Panc1 (cell line): ENCODE measurements at regions not wholly inside any gene's neighbourhood (a gene's known extent, or its start where the extent isn't known, plus 50 kb on each side); places are given as distances from the start of the nearest gene placed in this dataset.

Experiments used
- ATAC-seq: fragments of 200-7000 bp; cut with Tn5 transposase; 2 replicates; pipeline ENCODE4 v1.9.1; 2020; ENCODE audit warnings: mild to moderate bottlenecking, moderate library complexity
- BruUV-seq: library from RNA; stranded (reverse); fragments of 400-500 nt; replicated peaks from 2 replicates; lab custom pipeline; 2021; lab: Mats Ljungman, UMichigan
- CTCF ChIA-PET: fragments of 300-600 bp; sonication (Branson Sonifier 250); formaldehyde crosslinking; loops from one replicate; lab custom pipeline; 2022; ENCODE audit warnings: antibody characterized with exemption; lab: Charles Lee
- POLR2A ChIA-PET: fragments of 300-600 bp; sonication (Branson Sonifier 250); formaldehyde crosslinking; loops from one replicate; lab custom pipeline; 2022; ENCODE audit warnings: antibody characterized with exemption; lab: Charles Lee
- DNase-seq: peaks from one replicate; pipeline ENCODE4 v3.0.0-alpha.2; 2010; ENCODE audit warnings: low read depth, low spot score
- H3K27ac ChIP-seq: 2 replicates; pipeline ENCODE4 v1.5.1; 2011; ENCODE audit warnings: mild to moderate bottlenecking, low read length, inconsistent platforms
- H3K27me3 ChIP-seq: fragments of 200-500 bp; sonication (Bioruptor generic); 2 replicates; pipeline ENCODE4 v1.6.0; 2014; ENCODE audit warnings: low read length, inconsistent platforms; ENCODE audit not compliant: control insufficient read depth, insufficient read depth
- H3K36me3 ChIP-seq: fragments of 200-500 bp; sonication (Bioruptor generic); 2 replicates; pipeline ENCODE4 v1.5.1; 2014; ENCODE audit warnings: inconsistent platforms, mild to moderate bottlenecking, low read length, moderate library complexity; ENCODE audit not compliant: control insufficient read depth, insufficient read depth
- H3K4me1 ChIP-seq: 2 replicates; pipeline ENCODE4 v1.5.1; 2011; ENCODE audit warnings: inconsistent platforms, mild to moderate bottlenecking, low read length, moderate library complexity; ENCODE audit not compliant: control insufficient read depth, insufficient read depth
- H3K4me3 ChIP-seq, 2 experiments: 2 replicates each; pipeline ENCODE4 v1.5.1; 2011 to 2012; ENCODE audit warnings: low read depth in 2 of 2, low read length in 2 of 2, mild to moderate bottlenecking in 2 of 2, inconsistent platforms in 1 of 2, moderate library complexity in 1 of 2
- H3K9me3 ChIP-seq: fragments of 200-500 bp; sonication (Bioruptor generic); 2 replicates; pipeline ENCODE4 v1.5.1; 2014; ENCODE audit warnings: low read depth, mild to moderate bottlenecking, inconsistent platforms, low read length, moderate library complexity; ENCODE audit not compliant: control insufficient read depth, insufficient read depth
- POLR2AphosphoS5 ChIP-seq: IDR thresholded peaks from 2 replicates; pipeline ENCODE4 v1.6.1; 2012; ENCODE audit warnings: mild to moderate bottlenecking, low read depth, low read length, moderate library complexity
- SIN3A ChIP-seq: IDR thresholded peaks from 2 replicates; pipeline ENCODE4 v1.6.1; 2012; ENCODE audit warnings: low read depth, mild to moderate bottlenecking, low read length, moderate library complexity, borderline replicate concordance; ENCODE audit not compliant: insufficient read depth
- TCF7L2 ChIP-seq: IDR thresholded peaks from 2 replicates; pipeline ENCODE4 v1.6.1; 2011; ENCODE audit warnings: mild to moderate bottlenecking, low read depth, low read length, inconsistent platforms
- in situ Hi-C: cut with HindIII; loops from 2 replicates; pipeline ENCODE4 v1.10.0; 2016; ENCODE audit warnings: low sequenced_read_pairs, low pct_unique_long_range_greater_than_20kb
- intact Hi-C: fragments of 100-400 bp; cut with micrococcal nuclease; formaldehyde crosslinking; loops from one replicate; pipeline ENCODE4 v1.10.0; 2022; ENCODE audit not compliant: unreplicated experiment
- TF ChIP-seq, protein P1 (sequence below), 2 experiments: IDR thresholded peaks; 2 replicates each; pipeline ENCODE4 v1.6.1; 2011 to 2012; ENCODE audit warnings: low read depth in 2 of 2, control low read depth in 1 of 2, low read length in 1 of 2, mild to moderate bottlenecking in 1 of 2, moderate library complexity in 1 of 2; ENCODE audit not compliant: insufficient read depth in 1 of 2
- TF ChIP-seq, protein P2 (sequence below): fragments of 450-650 bp; IDR thresholded peaks from 2 replicates; pipeline ENCODE4 v1.5.1; 2017; ENCODE audit warnings: mild to moderate bottlenecking

DNA sequence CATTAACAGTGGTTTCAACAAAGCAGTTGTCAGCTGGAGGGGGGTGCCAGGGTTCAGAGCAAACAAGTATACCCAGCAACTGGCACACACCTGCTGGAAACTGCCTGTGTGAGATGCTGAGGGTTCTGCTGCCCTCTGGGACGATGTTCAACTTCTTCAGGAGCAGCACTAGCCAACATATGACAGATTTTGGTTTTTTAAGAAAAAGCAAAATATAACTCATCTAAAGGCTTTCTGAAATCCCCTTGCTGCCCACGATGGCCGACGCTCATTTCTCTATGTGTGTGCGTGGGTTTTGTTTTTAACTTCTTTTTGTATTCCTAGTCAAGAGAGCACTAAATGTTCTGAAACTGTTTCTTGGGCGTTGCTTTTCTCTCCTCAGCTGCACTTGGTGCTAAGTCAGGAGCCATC lies 79.9 kb downstream of the MRPL57 start:
- Histone ChIP-seq H3K36me3 (no peaks in the 10 kb centered on the region), H3K4me1 (no peaks in the 10 kb centered on the region), H3K9me3 (no peaks in the 10 kb centered on the region), H3K4me3 (no peak overlapping the region), H3K27ac (no peak overlapping the region), H3K27me3 (no peaks in the 10 kb centered on the region)
- CTCF ChIA-PET: no interaction called here
- in situ Hi-C loops (no loop called here), intact Hi-C loops (no loop called here)
- no TSS peak for BruUV-seq
- TF ChIP-seq, protein P1, sequence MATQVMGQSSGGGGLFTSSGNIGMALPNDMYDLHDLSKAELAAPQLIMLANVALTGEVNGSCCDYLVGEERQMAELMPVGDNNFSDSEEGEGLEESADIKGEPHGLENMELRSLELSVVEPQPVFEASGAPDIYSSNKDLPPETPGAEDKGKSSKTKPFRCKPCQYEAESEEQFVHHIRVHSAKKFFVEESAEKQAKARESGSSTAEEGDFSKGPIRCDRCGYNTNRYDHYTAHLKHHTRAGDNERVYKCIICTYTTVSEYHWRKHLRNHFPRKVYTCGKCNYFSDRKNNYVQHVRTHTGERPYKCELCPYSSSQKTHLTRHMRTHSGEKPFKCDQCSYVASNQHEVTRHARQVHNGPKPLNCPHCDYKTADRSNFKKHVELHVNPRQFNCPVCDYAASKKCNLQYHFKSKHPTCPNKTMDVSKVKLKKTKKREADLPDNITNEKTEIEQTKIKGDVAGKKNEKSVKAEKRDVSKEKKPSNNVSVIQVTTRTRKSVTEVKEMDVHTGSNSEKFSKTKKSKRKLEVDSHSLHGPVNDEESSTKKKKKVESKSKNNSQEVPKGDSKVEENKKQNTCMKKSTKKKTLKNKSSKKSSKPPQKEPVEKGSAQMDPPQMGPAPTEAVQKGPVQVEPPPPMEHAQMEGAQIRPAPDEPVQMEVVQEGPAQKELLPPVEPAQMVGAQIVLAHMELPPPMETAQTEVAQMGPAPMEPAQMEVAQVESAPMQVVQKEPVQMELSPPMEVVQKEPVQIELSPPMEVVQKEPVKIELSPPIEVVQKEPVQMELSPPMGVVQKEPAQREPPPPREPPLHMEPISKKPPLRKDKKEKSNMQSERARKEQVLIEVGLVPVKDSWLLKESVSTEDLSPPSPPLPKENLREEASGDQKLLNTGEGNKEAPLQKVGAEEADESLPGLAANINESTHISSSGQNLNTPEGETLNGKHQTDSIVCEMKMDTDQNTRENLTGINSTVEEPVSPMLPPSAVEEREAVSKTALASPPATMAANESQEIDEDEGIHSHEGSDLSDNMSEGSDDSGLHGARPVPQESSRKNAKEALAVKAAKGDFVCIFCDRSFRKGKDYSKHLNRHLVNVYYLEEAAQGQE (IDR thresholded peaks at IDR 0.05; ENCODE audit: insufficient read depth in 1 of 2, low read depth in 2 of 2, low read length in 1 of 2): no peak
- TF ChIP-seq TCF7L2 (no peak), POLR2AphosphoS5 (no peak), SIN3A (no peak)
- TF ChIP-seq, protein P2, sequence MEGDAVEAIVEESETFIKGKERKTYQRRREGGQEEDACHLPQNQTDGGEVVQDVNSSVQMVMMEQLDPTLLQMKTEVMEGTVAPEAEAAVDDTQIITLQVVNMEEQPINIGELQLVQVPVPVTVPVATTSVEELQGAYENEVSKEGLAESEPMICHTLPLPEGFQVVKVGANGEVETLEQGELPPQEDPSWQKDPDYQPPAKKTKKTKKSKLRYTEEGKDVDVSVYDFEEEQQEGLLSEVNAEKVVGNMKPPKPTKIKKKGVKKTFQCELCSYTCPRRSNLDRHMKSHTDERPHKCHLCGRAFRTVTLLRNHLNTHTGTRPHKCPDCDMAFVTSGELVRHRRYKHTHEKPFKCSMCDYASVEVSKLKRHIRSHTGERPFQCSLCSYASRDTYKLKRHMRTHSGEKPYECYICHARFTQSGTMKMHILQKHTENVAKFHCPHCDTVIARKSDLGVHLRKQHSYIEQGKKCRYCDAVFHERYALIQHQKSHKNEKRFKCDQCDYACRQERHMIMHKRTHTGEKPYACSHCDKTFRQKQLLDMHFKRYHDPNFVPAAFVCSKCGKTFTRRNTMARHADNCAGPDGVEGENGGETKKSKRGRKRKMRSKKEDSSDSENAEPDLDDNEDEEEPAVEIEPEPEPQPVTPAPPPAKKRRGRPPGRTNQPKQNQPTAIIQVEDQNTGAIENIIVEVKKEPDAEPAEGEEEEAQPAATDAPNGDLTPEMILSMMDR: no peak
- no peak for ATAC-seq
- DNase-seq: no peak
- POLR2A ChIA-PET: no interaction called here

- POLR2A ChIA-PET: no interaction called here
- no peak for DNase-seq
Measured at GRCh38 chr13:21256891-21257290, 80.4 kb downstream of the MRPL57 start.

More at GRCh38 chr13:21256891-21257290, 80.4 kb downstream of the MRPL57 start:
- BruUV-seq: no TSS peak
- Histone ChIP-seq H3K4me1 (no peaks in the 10 kb centered on the region), H3K9me3 (no peaks in the 10 kb centered on the region), H3K27ac (no peak overlapping the region), H3K27me3 (no peaks in the 10 kb centered on the region), H3K36me3 (no peaks in the 10 kb centered on the region), H3K4me3 (no peak overlapping the region)
- TF ChIP-seq, protein P1 (IDR thresholded peaks at IDR 0.05; ENCODE audit: insufficient read depth in 1 of 2, low read depth in 2 of 2, low read length in 1 of 2): no peak
- TF ChIP-seq, protein P2: no peak
- no peak for TF ChIP-seq TCF7L2
- no peak for ATAC-seq
- intact Hi-C loops (no loop called here), in situ Hi-C loops (no loop called here)
- CTCF ChIA-PET: no interaction called here
